ENCODE measurements at regions not wholly inside any gene's neighbourhood (a gene's known extent, or its start where the extent isn't known, plus 50 kb on each side); places are given as distances from the start of the nearest gene placed in this dataset.

DNA sequence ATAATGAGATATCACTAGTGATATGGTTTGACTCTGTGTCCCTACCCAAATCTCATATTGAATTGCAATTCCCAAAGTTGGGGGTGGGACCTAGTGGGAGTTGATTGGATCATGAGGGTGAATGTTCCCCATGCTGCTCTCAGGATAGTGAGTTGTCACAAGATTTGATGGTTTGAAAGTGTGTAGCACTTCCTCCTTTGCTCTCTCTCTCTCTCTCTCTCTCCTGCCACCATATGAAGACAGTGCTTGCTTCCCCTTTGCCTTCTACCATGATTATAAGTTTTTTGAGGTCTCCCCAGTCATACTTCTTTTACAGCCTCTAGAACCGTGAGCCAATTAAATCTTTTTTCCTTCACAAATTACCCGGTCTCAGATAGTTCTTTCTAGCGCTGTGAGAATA lies 1002.0 kb upstream of the ADGRB3 start:
- DNase-seq = no peak

DNA sequence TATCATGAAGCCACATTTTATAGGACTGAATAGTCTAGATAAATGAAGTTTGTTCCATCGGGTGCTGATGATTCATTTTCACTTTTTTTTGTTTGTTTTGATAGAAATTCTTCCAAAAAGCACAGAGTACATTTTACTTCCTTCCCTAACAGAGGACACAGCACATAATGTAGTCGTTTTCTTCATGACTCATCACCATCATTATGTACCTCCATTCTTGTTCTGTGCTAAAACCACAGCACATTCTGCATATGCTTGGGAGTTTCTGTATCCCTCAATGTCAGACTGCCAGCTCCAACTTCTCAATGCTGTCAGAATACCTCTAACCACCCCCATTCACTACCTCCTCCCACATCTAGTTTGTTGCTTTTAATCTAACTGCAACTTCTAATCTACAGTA lies 1004.9 kb upstream of the ADGRB3 start:
- DNase-seq = peak; percentile 12

GRCh38 chr6:67629258-67629657 lies 1005.8 kb upstream of the ADGRB3 start:
- no peak for DNase-seq

- DNase-seq = no peak
Measured at GRCh38 chr6:67615796-67616195, 1019.3 kb upstream of the ADGRB3 start.

GRCh38 chr6:67608099-67608749 lies 1026.9 kb upstream of the ADGRB3 start:
- no peak for DNase-seq

DNA sequence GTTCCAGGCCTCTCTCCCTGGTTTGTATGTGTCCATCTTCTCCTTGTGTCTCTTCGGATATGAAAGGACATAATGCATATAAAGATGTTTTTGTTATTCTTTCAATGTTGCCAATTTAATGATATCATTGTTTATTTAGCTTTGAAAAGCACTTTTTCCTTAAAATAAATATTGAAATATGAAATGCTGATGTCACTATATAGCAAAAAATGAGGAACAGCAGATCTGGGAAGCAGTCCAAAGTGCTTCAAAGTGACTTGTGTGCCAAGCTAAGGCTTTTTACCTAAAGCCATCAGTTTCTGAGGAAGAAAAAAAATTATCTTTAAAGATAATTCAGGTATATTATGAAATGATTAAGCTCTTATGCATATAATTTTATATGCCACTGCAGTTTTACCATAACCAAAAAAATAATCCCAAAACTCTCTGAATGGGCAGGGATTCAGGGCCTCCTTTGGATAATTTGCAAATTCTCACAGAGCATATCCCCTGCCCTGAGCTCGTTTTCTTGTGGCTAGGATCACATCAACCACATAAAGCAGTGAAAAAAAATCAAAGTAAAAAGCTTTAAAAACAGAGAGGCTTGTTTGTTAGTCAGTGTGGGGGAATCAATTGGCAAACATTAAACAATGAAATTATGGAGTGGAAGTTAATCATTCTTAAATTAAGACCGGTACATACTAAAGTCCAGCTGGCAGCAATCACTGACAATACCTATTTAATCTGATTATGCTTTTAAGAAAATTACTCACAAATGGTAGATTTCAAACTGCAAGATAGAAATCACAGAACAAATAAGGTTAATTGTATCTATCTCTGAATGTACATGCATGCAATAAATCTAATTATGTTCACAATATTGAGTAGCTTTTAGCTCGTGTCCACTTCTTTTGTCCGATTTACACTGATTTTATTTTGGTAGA lies 1027.9 kb upstream of the ADGRB3 start:
- no peak for DNase-seq

GRCh38 chr6:67594366-67594765 lies 1040.7 kb upstream of the ADGRB3 start:
- DNase-seq = no peak

DNA sequence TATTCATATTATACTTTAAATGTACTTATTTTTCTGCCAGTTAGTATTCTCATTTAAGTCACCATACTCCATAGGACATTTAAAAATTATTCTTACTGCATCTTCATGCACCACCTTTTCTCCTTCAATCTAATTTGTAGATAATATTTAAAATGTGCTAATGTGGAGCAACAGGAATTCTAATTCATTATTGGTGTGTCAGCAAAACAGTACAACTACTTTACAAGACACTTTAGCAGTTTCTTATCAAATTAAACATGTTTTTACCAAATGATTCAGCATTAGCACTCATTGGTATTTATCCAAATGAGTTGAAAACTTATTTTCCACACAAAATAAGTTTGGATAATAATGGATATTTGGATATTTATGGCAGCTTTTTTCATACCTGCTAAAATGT lies 1041.8 kb upstream of the ADGRB3 start:
- DNase-seq = no peak

DNA sequence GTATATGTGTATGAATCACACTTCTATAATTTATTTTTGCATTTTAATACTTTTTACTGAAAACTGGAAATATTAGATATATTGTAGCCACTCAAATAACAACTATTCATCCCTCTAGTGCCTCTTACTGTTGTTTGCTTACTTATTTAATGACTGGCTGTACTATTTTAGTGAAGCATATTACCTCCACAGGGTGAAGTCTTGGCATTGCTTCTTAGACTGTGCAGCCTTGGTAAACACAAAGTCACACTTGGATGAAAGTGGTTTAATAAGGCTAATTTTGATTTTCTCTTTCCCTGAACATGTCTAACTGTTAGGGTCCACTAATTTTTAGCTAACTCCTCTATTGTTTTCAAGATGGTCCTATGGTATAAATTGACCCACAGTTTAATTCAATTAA lies 1043.2 kb upstream of the ADGRB3 start:
- DNase-seq = no peak

- no peak for DNase-seq
Measured at GRCh38 chr6:67567842-67568241, 1067.2 kb upstream of the ADGRB3 start.

DNA sequence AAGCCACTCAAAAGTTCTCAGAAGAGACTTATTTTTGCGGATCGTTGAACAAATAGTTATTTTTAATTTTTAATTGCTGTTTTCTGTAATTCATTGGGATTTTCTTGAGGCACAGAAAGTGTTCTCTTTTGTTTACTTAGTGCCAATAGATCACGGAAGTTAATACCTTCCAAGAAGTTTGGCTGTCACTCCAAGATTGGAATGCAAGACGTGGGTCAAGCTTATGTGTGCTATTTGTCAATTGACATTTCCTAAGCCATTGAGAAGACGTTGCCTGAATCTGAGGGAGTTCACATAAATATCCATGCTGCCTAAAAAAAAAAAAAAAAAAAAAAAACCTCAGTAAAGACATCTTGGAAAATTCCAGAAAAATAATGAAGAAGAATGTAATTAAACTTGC lies 1071.4 kb upstream of the ADGRB3 start:
- no peak for DNase-seq

DNA sequence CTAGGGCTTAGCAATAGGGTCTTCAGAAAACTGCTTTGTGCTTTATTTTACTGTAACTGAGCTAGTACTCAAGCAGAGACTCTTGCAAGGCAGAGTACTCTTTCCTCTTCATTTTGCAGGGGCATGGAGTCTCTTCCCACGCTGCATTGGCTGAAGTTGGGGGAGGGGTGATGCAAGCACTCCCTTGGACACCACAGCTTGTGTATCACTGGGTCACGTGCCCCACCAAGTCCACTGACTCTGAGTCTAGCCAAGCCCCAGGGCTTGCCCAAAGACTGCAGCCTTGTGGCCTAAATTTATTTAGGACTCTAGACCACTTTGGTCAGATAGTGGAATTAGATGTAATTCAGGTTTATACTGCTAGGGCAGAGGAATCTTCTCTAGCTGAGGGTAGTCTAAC lies 1075.0 kb upstream of the ADGRB3 start:
- DNase-seq = no peak

- DNase-seq = no peak
Measured at GRCh38 chr6:67558985-67559384, 1076.1 kb upstream of the ADGRB3 start.

DNA sequence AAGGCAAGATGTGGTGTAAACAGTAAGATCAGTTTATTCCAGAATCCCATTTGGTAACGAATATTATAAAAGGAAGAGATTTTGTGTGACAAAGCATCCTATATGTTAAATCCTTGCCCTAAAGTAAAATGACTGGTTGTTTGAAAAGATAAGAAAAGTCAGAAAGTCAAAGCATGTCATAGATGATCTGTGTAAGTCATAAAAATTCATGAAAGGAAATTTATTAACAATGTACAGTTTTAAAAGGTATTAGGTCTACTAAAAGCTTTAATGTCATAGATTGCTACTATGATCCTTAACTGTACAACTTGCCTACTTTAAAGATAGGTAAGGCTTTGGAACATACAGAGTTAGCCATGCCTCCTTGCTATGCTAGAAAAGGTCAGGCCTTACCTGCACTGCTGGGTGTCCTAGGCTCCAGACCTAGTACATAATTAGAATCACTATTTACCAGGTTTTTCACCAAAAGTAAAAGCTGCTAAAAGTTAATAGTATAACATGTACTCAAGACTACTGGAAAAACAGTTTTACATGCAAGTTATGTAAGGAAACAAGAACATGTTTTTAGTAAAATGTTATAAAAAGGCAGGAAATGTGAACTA lies 1090.1 kb upstream of the ADGRB3 start:
- DNase-seq = no peak

DNA sequence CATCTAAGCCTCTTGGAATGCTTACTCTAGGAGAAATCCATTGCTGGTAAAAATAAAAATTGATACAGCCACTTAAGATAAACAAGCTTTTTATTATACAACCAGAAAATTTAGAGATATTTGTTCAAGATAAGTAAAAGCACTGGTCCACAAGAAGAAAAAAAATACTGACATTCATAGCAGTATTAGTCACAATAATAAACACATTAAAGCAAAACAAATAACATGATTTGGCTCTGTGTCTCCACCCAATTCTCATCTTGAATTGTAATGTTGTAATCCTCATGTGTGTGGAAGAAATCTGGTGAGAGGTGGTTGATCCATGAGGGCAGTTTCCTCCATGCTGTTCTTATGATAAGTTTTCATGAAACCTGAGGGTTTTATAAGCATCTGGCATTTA lies 1093.5 kb upstream of the ADGRB3 start:
- no peak for DNase-seq

- no peak for DNase-seq
Measured at GRCh38 chr6:67538032-67538431, 1097.0 kb upstream of the ADGRB3 start.

GRCh38 chr6:67535946-67536345 lies 1099.1 kb upstream of the ADGRB3 start:
- no peak for DNase-seq

GRCh38 chr6:67506352-67506751 lies 1128.7 kb upstream of the ADGRB3 start:
- DNase-seq = no peak

DNA sequence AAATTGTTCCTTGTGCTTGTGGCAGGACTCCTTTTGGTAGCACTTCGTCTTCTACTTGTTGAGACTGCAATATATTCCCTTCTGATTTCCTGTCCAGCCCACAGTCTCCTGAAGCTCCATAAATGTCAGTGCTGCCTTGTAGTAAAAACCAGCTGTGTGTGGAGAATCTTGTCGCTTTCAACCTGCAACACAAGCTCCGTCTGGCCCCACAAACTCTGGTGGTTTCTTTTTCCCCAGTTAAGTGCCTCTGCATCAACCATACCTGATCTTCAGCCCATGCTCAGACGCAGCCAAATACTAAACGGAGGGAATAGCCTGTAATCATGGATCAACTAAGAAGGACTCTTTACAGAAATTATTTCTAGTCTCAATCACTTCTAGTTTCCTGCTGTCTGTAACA lies 1133.3 kb upstream of the ADGRB3 start:
- no peak for DNase-seq

DNA sequence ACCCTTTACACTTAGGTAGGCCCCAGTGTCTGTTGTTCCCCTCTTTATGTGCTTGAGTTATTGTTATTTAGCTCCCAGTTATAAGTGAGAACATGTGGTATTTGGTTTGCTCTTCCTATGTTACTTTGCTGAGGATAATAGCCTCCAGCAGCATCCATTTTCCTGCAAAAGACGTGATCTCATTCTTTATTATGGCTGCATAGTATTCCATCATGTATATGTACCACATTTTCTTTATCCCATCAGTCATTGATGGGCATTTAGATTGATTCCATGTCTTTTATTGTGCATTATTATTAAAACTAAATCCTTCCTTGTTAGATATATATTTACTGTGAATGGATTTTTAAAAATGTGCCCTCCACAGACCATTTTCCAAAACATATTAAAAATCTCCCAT lies 1137.3 kb upstream of the ADGRB3 start:
- no peak for DNase-seq

GRCh38 chr6:67496191-67496590 lies 1138.9 kb upstream of the ADGRB3 start:
- no peak for DNase-seq

- no peak for DNase-seq
Measured at GRCh38 chr6:67493682-67494081, 1141.4 kb upstream of the ADGRB3 start.

DNA sequence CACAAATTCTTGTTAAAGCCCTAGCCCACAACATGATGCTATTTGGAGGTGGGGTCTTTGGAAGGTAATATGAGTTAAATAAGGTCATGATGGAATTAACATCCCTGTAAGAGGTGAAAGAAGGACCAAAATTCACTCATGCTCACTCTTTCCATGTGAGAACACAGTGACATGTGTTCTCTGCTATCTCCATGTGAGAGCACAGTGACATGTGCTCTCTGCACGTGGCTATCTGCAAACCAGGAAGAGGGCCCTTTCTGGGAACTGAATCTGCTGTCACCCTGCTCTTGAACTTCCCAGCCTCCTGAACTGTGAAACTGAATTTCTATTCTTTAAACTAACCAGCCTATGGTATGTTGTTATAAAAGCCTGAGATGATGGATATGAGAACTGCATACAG lies 1159.4 kb upstream of the ADGRB3 start:
- no peak for DNase-seq

DNA sequence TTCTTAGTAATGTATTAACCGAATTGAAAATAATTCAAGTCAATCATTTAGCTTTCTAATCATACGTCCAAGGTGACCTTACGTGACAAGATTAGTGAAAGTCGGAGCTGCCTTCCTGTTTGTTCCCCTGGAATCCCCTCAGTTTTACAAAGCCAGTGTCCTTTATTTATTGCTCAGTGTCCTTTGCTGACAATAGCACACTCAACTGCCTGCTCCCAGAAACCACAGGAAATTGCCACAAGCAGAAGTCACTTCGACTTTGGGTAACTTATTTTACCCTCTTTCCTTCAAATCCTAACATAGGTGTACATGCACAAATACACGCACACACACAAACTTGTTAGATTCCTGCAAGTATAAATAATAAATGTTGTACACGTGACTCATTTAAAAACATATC lies 1167.7 kb upstream of the ADGRB3 start:
- DNase-seq = no peak
